ENCODE measurements at regions not wholly inside any gene's neighbourhood (a gene's known extent, or its start where the extent isn't known, plus 50 kb on each side); places are given as distances from the start of the nearest gene placed in this dataset.

DNA sequence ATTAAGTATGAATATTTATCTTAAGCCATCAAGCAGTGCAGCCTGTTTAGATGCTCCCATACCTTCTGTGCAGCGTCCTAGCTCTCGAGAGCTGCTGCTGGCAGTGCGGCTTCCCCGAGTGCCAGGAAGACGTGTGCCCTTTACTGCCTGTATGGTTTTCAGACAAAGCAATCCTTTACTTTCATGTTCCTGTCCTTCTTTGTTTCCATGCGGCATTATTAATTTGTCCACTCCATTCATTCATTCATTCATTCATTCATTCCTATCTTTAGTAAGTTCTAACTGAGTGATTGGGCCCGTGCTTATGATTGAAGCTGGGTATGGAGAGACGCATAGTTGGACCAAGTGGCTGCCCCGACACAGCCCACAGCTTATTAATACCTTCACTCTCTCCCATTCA, 446.6 kb upstream of the HNRNPA3 start:
- Mint-ChIP-seq H3K4me3 (no peak overlapping the region), H3K4me1 (peaks cover 11% of the 10 kb centered on the region), H3K36me3 (ENCODE audit: insufficient read depth) (no peaks in the 10 kb centered on the region), H3K27me3 (peaks cover 72% of the 10 kb centered on the region), H3K27ac (ENCODE audit: low read depth) (no peak overlapping the region), H3K9me3 (no peaks in the 10 kb centered on the region)
- ATAC-seq (replicated peaks; ENCODE audit: extremely low read depth, poor library complexity, severe bottlenecking) (no peak), DNase-seq (ENCODE audit: low spot score in 2 of 2) (no peak)

DNA sequence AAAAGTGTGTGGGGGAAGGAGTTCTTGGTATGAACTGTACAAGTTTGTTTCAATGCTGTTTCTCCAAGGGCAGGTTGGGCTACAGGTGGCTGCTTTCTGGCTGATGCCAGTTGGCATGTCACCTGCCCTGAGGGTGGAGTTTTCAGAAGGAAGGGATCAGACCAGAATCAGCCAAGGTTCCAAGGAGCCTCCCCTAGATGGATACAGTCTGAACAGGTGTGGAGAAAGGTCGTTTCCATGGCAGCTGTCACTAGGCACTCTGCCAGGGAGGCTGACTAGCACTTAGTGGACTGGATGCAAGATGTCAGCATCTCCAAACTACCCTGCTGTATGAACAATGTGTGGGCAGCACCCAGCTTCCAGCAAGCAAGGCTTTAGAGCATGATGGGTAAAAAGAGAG, 444.4 kb upstream of the HNRNPA3 start:
- Mint-ChIP-seq H3K27ac (ENCODE audit: low read depth) (no peak overlapping the region), H3K27me3 (peaks cover 64% of the 10 kb centered on the region), H3K36me3 (ENCODE audit: insufficient read depth) (no peaks in the 10 kb centered on the region), H3K4me3 (no peak overlapping the region), H3K9me3 (peaks cover 7% of the 10 kb centered on the region), H3K4me1 (peaks cover 11% of the 10 kb centered on the region)
- ATAC-seq (replicated peaks; ENCODE audit: extremely low read depth, poor library complexity, severe bottlenecking) = no peak
- no peak for DNase-seq (ENCODE audit: low spot score in 2 of 2)

DNA sequence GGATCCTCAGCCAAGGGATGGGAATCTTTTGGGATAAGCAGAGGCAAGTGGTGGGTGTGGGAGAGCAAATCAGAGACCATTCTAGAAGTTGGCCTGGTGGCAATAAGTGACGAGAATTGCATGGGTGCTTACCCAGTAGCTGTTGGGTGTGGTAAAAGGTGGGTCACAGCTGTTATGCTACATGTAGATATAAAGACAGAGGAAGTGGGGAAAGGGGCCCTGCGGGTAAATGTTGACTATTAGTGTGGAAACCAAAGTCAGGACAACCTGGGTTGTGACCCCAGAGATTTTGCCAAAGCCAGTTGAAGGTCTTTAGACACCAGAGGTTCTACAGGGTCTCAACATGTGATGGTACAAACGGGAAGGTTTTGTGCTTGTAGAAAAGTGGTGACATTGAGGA, 443.6 kb upstream of the HNRNPA3 start:
- Mint-ChIP-seq H3K4me3 (no peak overlapping the region), H3K4me1 (peaks cover 11% of the 10 kb centered on the region)

DNA sequence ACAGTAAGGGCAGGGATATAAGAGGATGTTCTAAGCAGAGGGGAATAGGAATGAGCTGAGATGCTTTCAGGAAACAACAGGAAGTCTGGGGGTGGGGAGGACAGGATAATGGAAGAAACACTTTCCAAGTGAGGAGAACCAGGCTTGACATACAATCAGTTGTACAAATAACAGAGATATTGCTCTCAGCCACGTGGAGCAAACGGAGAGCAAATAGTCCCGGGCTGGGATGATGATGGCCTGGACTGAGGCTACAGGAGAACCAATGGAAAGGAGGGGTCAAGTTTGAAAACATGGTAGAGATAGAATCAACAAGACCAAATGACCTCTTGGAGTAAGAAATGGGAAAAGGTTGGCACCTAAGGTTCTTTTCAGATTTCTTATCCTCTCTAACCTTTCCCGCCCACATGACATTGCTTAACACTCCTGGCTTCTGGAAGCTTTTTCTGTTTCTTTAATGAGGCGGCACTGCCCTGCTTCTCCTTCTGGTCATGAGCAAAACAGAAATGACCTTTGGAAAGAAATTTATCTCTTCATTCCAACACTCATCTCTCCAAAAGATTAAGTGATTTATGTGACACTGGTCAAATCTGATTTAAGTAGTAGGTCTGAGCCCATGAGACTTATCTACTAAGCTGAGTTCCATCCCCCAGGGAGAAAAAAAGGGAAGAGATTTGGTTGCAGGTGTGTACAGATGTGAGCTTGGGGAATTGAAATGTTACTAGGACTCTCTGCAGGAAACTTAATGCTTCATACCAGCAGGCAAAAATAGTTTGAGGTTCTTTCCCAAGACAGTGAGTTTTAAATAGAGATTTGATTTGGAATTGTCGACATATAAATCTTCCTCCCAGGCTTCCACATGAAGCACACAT, 442.9 kb upstream of the HNRNPA3 start:
- Mint-ChIP-seq H3K4me3 (no peak overlapping the region), H3K9me3 (peaks cover 17% of the 10 kb centered on the region), H3K36me3 (ENCODE audit: insufficient read depth) (peaks cover 2% of the 10 kb centered on the region), H3K27me3 (peaks cover 56% of the 10 kb centered on the region), H3K4me1 (peaks cover 11% of the 10 kb centered on the region), H3K27ac (ENCODE audit: low read depth) (no peak overlapping the region)
- DNase-seq (ENCODE audit: low spot score in 2 of 2) (no peak), ATAC-seq (replicated peaks; ENCODE audit: extremely low read depth, poor library complexity, severe bottlenecking) (no peak)

More for the DNA sequence above, 443.6 kb upstream of the HNRNPA3 start:
- Mint-ChIP-seq H3K9me3 (peaks cover 16% of the 10 kb centered on the region), H3K36me3 (ENCODE audit: insufficient read depth) (peaks cover 2% of the 10 kb centered on the region), H3K27ac (ENCODE audit: low read depth) (no peak overlapping the region), H3K27me3 (peaks cover 61% of the 10 kb centered on the region)
- ATAC-seq (replicated peaks; ENCODE audit: extremely low read depth, poor library complexity, severe bottlenecking) (no peak), DNase-seq (ENCODE audit: low spot score in 2 of 2) (no peak)

DNA sequence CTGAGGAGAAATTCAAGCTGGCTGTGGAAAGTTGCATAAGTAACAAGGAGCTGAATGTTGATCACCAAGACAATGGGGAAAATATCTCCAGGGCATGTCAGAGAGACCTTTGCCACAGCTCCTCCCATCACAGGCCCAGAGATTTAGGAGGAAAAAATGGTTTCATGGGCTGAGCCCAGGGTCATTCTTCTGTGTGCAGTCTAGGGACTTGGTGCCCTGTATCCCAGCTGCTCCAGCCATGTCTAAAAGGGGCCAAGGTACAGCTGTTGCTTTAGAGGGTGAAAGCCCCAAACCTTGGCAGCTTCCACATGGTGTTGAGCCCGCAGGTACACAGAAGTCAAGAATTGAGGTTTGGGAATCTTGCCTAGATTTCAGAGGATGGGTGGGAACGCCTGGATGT, 439.8 kb upstream of the HNRNPA3 start:
- ATAC-seq (replicated peaks; ENCODE audit: extremely low read depth, poor library complexity, severe bottlenecking) (no peak), DNase-seq (ENCODE audit: low spot score in 2 of 2) (no peak)
- Mint-ChIP-seq H3K36me3 (ENCODE audit: insufficient read depth) (peaks cover 2% of the 10 kb centered on the region), H3K27ac (ENCODE audit: low read depth) (no peak overlapping the region), H3K27me3 (peaks cover 47% of the 10 kb centered on the region), H3K9me3 (peaks cover 17% of the 10 kb centered on the region), H3K4me1 (peaks cover 11% of the 10 kb centered on the region), H3K4me3 (no peak overlapping the region)

DNA sequence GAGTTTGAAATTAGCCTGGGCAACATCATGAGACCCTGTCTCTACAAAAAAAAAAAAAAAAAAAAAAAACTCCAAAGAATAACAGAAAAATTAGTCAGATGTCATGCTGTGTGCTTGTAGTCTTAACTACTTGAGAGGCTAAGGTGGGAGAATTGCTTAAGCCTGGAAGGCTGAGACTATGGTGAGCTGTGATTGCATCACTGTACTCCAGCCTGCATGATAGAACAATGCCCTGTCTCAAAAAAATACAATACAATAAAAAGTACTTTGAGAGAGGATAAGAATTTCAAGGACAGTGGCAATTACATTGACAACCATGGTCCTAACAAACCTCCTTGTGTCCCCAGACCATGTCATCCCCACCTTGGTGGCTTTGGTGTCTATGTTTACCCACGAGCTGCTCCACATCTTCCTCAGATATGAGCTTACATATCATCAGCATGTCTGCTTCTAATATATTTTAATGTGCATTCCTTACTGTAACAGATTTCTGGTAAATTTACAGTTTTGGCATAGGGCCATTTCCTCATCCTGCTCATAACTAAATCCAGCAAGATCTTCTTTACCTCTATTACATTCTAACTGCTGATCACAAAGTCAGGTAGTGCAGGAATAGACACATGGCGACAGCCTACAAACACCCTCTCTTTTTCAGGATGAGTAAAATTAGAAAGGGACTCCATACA, 437.7 kb upstream of the HNRNPA3 start:
- ATAC-seq (replicated peaks; ENCODE audit: extremely low read depth, poor library complexity, severe bottlenecking) (no peak), DNase-seq (ENCODE audit: low spot score in 2 of 2) (no peak)
- H3K4me3 Mint-ChIP-seq = no peak overlapping the region
- peaks cover 18% of the 10 kb centered on the region for H3K9me3 Mint-ChIP-seq
- H3K4me1 Mint-ChIP-seq = no peaks in the 10 kb centered on the region
- peaks cover 30% of the 10 kb centered on the region for H3K27me3 Mint-ChIP-seq
- no peak overlapping the region for H3K27ac Mint-ChIP-seq (ENCODE audit: low read depth)
- peaks cover 2% of the 10 kb centered on the region for H3K36me3 Mint-ChIP-seq (ENCODE audit: insufficient read depth)

DNA sequence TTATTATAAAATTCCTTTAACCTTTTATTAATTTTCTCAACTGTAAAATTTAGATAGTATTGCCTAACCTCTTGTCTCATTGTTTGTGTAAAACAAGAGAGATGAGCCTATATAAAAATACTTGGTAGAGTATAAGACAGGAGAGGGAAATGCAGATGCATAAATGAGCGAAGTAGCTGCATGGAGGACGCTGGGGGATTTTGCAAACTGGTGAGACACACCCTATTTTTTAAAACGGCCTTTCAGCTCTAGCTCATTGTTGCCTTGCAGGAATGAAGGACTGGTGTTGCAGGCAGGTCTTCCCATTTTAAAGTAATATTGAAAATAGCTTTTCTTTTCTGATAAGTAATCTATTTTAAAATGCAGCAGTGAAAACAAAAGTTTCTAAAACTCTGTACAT, 435.3 kb upstream of the HNRNPA3 start:
- ATAC-seq (replicated peaks; ENCODE audit: extremely low read depth, poor library complexity, severe bottlenecking) (no peak), DNase-seq (ENCODE audit: low spot score in 2 of 2) (no peak)
- Mint-ChIP-seq H3K27me3 (peaks cover 24% of the 10 kb centered on the region), H3K4me1 (peaks cover 7% of the 10 kb centered on the region), H3K36me3 (ENCODE audit: insufficient read depth) (peaks cover 4% of the 10 kb centered on the region), H3K9me3 (peaks cover 27% of the 10 kb centered on the region), H3K4me3 (no peak overlapping the region), H3K27ac (ENCODE audit: low read depth) (no peak overlapping the region)

DNA sequence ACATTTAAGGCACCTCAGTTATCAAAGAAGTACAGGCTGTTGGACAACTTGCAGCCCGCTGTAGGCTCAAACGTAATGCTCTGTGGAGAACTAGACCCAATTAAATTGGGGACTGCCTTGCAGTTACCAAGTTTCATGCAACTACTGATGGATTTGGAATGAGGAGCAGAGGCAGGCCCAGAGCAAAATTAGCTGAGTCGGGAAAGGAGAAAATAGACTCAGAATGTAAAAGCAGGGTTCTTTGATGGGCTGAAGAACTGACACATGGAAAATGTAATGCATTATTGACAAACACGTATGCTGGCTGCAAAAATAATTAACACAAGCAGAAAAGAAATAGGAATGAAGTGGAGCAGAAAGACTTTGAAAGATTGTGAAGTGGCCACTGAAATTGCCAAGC, 432.7 kb upstream of the HNRNPA3 start:
- Mint-ChIP-seq H3K9me3 (peaks cover 13% of the 10 kb centered on the region), H3K4me1 (peaks cover 7% of the 10 kb centered on the region), H3K4me3 (no peak overlapping the region), H3K27ac (ENCODE audit: low read depth) (no peak overlapping the region), H3K27me3 (peaks cover 15% of the 10 kb centered on the region), H3K36me3 (ENCODE audit: insufficient read depth) (peaks cover 2% of the 10 kb centered on the region)
- no peak for DNase-seq (ENCODE audit: low spot score in 2 of 2)
- ATAC-seq (replicated peaks; ENCODE audit: extremely low read depth, poor library complexity, severe bottlenecking) = no peak

DNA sequence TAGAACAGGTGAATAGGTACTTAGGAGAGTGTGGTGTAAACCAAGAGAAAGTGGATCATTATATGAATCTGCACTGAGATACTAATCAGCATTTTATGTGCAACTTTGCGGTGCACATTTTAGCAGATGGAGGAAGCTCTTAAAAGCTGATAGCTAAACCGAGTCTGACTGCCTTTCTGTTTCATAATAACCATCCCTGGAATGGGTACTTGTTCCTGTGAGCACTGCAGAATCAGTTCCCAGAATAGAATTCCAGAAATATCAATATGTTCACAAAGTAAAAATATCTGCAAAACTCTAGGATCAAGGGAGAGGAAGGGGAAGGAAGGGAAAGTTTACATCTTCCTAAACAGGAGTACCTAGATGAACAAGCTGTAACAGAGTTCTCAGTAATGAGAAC, 432.2 kb upstream of the HNRNPA3 start:
- Mint-ChIP-seq H3K4me3 (no peak overlapping the region), H3K9me3 (peaks cover 13% of the 10 kb centered on the region), H3K27ac (ENCODE audit: low read depth) (no peak overlapping the region), H3K36me3 (ENCODE audit: insufficient read depth) (peaks cover 2% of the 10 kb centered on the region), H3K4me1 (peaks cover 7% of the 10 kb centered on the region), H3K27me3 (peaks cover 15% of the 10 kb centered on the region)
- ATAC-seq (replicated peaks; ENCODE audit: extremely low read depth, poor library complexity, severe bottlenecking) = no peak
- no peak for DNase-seq (ENCODE audit: low spot score in 2 of 2)

DNA sequence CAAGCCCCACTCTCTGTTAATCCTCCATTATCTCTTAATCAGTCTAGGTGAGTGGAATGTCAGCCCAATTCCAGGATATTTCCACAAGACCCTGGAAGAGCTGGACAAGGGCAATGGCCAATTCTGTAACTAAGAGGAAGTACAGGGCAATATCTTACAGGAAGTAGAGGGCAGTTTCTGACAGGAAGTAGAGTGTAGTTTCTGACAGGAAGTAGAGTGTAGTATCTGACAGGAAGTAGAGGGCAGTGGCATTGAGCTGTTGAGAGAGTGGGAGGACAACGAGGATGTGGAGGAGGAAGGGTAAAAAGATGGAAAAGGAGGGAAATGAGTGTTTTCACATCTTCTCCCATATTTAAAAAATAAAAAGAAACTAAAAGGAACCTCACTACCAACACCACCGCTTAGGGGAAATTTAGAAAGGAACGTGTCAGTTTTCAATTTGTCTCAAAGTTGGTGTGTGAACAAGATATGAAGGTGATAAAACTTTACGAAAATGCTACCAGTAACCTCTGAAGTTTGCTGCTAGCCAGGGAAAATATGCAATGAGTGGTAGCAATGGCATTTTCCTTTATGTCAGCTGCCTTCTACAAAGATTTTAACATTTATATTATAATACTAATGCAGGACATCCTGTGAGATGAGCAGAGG, 430.9 kb upstream of the HNRNPA3 start:
- ATAC-seq (replicated peaks; ENCODE audit: extremely low read depth, poor library complexity, severe bottlenecking) (no peak), DNase-seq (ENCODE audit: low spot score in 2 of 2) (no peak)
- H3K36me3 Mint-ChIP-seq (ENCODE audit: insufficient read depth) = peaks cover 2% of the 10 kb centered on the region
- H3K4me3 Mint-ChIP-seq = peak overlapping the region; percentile 17
- peaks cover 7% of the 10 kb centered on the region for H3K4me1 Mint-ChIP-seq
- H3K27ac Mint-ChIP-seq (ENCODE audit: low read depth) = peak overlapping the region; percentile 52
- H3K9me3 Mint-ChIP-seq = peaks cover 13% of the 10 kb centered on the region
- H3K27me3 Mint-ChIP-seq = peaks cover 14% of the 10 kb centered on the region

DNA sequence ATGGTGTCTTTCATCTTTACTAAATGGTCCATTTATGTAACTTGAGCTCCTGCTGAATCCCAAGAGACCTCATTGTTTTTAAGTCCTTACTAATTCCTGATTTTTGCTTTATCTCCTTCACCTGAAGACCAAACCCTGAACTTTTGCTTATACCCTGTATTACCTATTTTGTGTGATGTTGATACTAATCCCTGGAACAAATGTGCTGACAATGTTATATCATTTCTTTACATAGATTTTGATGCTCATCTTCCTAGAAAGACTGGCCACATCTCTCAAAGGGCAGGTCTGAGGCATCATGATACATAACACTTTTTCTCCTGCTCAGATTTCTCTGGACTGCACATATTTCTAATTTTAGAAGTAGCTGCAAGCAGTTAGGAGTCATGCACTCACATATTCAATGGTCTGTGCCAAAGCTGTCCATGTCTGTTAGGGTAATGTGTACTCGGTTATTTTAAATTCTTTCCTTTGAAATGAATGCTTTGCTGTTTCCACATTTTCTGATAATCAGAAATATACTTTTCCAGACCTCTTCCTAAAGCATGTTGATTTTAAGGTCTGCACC, 427.9 kb upstream of the HNRNPA3 start:
- no peak overlapping the region for H3K27ac Mint-ChIP-seq (ENCODE audit: low read depth)
- DNase-seq (ENCODE audit: low spot score in 2 of 2) (no peak), ATAC-seq (replicated peaks; ENCODE audit: extremely low read depth, poor library complexity, severe bottlenecking) (no peak)
- H3K9me3 Mint-ChIP-seq = peaks cover 13% of the 10 kb centered on the region
- H3K27me3 Mint-ChIP-seq = peaks cover 24% of the 10 kb centered on the region
- peaks cover 7% of the 10 kb centered on the region for H3K4me1 Mint-ChIP-seq
- peaks cover 2% of the 10 kb centered on the region for H3K36me3 Mint-ChIP-seq (ENCODE audit: insufficient read depth)
- H3K4me3 Mint-ChIP-seq = no peak overlapping the region

DNA sequence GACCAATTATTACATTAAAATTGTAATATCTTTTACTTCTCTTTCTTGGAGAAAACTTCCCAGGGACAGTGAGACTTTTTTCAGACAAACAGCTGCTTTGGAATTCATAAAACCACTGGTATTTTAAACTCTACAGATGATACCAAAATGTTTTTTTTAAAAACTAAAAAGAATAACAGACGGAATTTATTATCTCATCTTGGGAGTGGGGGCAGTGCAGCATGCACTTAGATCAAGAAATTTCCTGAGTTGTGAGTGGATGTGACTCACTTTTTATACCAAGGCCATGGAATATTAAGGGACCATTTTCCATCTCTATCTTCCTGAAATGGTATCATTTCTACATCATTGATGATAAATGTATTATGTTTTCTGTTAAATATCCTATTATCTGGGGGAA, 422.8 kb upstream of the HNRNPA3 start:
- ATAC-seq (replicated peaks; ENCODE audit: extremely low read depth, poor library complexity, severe bottlenecking) = no peak
- Mint-ChIP-seq H3K36me3 (ENCODE audit: insufficient read depth) (no peaks in the 10 kb centered on the region), H3K27ac (ENCODE audit: low read depth) (no peak overlapping the region), H3K9me3 (no peaks in the 10 kb centered on the region), H3K27me3 (peaks cover 61% of the 10 kb centered on the region), H3K4me3 (no peak overlapping the region), H3K4me1 (no peaks in the 10 kb centered on the region)
- DNase-seq (ENCODE audit: low spot score in 2 of 2) = no peak

Data from central memory CD8-positive, alpha-beta T cell (primary cell).